GM21717 (cell line): ENCODE measurements at regions not wholly inside any gene's neighbourhood (a gene's known extent, or its start where the extent isn't known, plus 50 kb on each side); places are given as distances from the start of the nearest gene placed in this dataset.

Source experiments
- ATAC-seq: cut with Tn5 transposase; IDR thresholded peaks from one replicate; pipeline ENCODE4 v1.9.1; 2021; ENCODE audit warnings: mild to moderate bottlenecking, moderate library complexity; ENCODE audit not compliant: unreplicated experiment

DNA sequence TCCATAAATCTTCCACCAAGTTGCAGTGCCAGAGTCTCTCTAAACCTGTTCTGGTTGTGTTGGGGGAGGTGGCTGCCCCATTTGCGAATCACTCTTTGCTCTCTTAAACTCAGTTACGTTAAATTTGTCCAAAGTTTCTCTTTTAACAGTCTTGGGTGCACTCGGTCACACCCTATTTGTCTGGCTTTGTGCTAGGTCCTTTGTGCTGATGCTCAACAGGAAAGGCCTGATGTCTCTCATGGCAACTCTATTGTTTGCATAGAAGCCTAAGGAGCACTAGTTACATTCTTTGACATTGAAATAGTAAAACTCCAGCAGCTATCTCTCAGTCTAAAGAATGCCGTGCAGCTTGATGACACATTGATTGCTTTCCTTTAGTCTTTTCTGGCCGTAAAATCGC, 105.1 kb downstream of the TRMT11 start:
- ATAC-seq: no peak

DNA sequence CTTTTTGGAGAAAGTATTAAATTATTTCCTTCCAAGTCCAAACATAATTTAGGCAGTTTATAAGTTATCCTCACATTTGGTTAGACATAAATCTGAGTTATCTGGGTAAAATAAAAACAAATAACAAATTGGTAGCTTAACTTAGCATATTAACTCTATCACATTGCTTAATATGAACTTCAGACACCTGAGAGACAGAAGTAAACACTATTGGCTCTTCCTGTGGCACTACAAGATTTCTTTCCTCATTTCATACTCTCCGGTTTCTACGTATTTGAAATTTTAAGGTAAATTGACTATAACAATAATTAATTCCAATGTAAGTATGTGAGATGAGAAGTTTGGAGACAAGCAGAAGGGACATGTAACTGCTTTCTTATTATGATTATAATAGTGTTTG, 106.8 kb downstream of the TRMT11 start:
- ATAC-seq: no peak

DNA sequence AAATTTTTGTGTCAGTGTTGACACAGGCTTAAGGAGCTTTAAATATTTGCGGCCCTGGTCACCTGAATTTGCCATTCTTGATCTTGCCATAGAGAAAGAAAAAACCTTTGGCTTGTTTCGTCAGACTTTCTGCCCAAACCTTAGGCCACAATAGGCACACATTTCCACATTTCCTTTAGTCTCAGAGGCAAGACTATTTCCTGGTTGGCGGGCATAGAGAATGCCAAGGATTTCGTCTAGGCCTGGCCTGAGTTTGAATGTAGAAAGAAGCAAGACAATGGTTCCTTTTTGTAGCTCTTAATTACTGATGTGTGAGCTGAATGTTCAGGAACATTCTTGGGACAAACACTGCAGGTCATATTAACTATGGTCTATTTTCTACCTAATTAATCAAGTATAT, 108.1 kb downstream of the TRMT11 start:
- ATAC-seq: no peak

DNA sequence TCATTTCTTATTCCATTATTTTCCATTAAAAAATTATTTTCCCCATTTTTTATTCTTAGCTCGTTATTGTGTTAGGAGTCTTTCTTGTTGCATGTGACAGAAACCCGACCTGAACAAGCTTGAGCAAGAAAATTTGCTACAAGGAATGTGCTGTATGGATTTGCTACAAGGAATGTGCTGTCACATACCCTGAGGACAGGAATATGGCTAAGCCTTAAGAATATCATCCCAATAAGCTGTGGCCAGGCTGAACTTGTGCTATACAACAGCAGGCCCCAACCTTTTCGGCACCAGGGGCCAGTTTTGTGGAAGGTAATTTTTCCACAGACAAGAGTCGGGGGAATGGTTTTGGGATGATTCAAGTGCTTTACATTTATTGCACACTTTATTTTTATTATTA, 114.0 kb downstream of the TRMT11 start:
- ATAC-seq: no peak

DNA sequence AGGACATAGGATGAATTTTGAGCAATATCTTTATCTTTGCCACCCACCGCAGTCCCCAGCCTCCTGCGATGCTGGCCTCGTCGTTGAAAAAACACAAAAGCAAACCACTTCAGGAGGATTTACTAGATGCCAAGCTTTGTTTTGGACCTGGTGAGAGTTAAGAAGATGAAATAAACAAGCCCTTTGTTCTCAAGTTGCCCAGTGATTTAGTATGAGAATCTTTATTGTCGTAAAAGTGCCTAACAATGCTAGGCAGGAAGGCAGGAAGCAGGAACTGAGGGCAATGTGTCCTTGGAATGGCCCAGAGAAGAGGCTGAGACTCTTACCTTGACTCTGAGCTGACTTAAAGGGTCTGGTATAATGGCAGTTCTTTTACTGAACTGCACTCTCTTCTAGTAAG, 116.0 kb downstream of the TRMT11 start:
- ATAC-seq: no peak

DNA sequence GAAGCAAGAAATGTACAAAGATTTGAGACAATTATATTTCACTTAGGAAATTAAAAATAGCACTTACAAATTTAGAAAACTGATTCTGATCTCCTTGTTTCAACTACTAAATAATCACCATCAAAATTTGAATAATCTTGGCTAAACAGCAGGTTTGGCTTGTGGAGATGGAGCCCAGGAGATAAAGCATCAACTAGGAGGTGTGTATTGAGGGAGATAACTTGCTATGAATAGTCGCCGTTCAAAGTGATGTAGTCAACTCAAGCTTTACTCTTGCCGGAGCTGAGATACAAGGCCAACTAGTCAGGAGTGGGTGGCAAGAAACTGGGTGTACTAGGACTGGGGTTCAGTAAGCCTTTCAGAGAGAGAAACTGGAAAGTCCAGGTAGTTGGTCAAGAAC, 117.7 kb downstream of the TRMT11 start:
- ATAC-seq: no peak

DNA sequence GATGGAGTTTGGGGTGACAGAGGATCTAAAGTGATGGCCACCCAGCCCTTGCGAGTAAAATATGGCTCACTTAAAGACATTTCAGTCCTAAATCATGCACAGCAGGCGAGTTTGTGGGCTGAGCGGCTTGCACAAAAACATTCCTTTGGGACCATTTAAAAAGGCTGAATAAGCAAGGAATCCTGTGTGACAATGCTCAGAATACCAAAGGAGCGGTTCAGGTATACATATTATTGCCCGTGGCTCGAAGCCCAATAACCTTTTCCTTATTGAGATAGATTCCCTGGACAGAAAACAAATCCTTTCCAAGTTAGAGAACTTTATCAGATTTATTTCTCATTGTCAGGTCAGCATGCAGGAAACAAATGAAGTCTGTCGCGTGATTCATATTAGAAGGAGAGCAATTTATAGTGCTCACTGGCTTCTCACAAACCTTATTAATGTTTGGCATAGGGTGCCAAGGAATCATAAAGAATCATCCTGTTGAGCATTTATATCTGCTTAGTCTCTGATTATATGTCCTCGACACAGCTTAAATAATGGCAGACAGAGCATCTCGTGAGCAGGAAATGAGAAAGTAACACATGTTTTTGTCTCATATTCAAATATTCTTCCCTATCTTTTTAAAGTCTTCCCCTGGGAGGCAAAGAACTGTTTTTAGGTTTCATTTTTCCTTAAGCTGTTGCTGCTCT, 121.3 kb downstream of the TRMT11 start:
- no peak for ATAC-seq

DNA sequence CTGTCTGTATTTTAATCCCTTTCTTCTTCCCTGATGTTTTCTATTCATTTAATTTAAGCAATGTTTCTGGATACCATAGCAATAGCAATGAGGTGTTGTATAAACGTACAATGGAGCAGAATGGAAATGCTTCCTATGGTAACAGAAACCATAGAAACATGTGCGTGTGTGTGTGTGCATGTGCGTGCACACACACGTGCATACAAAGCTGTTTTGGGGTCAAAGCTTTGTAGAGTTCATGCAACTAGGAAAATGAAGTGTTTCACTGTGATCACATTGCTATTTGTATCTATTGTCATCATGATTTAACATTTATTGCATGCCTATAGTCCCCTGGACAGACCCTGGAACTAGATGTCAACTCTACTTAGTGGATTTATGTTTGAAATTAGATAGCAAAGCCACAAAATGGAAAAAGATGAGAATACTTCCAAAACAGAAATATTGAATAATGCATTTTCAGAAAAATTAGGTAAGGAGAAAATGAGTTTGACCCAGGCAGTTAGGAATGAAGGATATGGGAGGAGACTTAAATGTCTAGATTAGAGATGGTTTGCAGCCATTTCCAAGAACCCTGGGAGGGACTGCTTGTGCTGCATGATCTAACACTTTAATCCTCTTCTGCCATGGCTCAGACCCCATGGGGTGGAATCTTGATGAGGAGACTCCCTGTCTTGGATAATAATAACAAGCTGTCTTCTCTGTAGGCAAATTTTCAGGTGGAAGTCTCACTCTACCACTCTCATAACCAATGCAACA, 124.4 kb downstream of the TRMT11 start:
- ATAC-seq: no peak

DNA sequence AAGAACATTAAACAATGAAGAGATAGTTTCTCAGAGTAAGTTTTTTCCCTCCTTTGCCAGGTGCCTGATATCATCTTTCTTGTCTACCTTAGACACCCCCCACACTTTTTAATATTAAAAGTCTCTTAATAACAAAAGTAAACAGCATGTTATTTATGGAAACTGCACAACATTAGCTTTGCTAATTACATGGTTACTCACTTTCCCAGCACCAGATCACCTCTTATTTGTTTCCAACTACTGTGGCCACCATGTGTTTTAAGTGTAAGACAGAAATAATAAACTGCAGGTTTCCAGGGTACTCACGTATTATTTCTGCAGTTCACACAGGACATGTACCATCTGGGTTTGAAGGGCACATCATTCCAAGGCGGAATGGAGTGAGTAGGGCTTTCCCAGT, 125.0 kb downstream of the TRMT11 start:
- no peak for ATAC-seq

DNA sequence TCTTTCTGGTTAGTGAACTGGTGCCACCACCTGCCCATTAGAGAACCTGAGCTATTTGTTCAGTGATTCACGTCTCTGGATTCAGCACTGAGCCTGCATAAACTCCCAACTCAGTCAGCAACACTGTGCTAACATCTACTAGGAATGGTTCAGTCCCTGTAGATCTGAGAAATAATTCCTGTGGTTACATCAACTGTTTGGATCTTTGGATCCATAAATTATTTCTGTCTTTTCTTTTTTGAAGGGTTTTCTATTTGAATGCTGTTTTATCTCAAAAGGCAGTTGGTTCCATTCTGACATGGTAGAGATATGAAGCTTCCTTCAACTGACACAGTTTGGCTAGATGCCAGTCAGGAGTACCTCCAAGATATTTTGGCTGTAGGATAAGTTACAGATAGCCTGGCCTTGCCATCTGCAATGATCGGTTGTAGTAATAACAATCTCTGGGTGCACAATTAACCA, 125.9 kb downstream of the TRMT11 start:
- ATAC-seq: no peak

DNA sequence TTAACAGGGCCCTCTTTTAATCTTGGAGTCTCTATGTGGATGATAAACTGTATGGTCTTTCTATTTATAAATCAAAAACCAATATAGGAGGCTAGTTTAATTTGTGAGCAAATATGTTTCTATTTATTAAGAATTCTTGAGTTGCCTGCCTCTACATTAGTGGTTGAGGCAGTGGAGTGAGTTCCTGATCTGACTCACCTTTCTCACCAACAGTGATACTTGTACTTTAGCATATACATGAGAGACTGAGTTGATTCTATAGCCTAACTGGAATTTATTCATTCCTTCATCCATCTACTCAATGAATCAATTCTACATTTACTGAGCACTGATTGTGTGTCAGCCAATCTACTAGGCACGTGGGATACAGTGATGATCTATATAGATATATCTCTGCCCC, 126.9 kb downstream of the TRMT11 start:
- ATAC-seq: no peak

DNA sequence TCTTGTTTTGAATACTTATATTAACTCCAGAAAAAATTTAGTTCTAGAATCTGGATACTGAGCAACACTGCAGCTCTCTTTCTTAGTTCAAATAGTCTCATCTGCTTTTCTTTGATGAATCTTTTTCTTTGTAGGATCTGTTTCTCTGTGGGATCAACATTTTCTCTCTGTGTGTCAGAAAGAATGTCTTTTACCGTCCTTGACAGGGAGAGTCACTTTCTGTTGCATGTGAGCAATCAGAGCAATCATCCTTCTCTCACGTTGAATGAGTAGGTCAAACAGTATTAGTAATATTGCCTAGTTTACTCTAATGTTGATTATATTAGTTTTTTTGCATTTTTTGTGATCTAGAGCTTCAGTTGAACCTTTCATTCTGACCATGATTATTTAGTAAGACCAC, 130.9 kb downstream of the TRMT11 start:
- no peak for ATAC-seq

DNA sequence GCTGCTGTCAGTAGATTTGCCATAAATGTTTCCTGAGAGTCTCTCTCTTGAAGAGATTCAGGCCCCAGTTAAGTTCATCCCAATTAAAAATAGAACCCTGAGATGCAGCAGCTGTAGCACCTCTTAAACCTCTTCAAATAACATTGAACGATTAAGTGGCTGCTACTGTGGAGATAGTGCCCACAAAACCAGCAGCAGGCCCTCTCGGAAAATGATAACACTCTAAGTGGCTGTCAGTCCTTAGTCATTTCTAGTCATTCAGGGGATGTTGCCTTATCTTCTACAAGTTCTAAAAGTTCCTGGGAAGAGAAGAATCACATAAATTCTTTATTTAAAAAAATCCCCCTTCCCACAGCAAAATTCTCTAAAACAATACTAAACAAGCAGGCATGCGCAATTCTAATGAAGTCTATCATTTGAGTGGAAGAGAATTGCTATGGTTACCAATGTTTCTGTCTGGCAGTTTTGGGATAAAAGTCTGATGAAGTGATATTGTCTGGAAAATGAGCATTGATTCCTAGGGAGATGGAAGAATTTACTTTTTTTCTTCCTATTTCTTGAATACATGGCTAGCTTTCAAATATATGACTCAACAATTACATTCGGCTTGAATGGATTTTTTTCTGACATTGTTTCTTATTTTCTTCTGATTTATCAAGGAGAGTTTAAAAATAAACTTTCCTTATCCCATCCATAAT, 131.9 kb downstream of the TRMT11 start:
- ATAC-seq: no peak

DNA sequence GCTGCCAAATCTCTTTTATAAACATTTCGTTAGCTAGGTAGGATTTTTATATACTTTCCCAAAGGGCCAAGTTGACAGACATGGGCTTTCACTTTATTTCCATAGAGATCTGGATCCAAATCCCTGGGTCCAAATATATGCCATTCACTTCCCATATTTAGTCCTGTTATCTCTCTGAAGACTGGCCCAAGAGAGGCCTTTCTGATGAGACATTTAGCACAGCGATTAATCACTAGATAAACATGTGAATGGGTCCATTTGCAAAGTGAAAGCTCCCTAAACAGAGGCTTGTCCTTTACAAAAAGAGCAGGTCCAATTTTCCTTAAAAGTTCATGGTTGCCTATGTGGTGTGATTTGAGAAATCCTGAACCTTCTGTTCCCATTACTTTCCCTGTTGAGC, 132.6 kb downstream of the TRMT11 start:
- no peak for ATAC-seq

DNA sequence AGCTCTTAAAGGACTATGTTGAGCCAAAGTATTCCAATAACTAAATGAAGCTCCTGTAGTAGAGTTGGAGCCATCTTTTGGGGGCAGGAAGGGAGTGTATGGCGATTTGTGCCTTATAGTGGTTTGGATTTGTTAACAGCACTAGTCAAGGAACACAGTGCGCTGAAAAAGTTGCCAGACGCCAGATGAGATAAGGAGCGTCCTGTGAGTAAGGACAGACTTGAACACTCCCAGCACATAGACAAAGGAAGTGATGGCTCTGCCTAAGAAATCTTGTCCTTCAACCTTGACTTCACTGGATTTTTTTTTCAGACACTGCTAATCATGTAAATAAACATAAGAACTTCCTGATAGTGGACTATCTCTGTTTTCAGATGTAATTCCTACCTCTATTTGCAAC, 136.9 kb downstream of the TRMT11 start:
- no peak for ATAC-seq

DNA sequence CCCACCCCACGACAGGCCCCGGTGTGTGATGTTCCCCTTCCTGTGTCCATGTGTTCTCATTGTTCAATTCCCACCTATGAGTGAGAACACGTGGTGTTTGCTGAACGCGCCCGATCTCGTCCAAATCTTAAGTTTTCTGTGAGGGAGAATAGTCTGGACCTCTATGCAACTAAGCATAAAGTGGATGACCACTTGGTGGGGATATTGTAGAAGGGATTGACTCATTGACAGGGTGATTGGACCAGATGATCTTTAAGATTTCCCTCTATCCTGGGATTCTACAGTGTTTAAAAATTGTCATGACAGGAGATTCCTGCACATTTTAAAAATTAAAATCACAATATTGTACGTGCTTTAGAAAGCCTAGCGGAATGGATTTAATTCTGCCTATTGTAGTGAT, 141.3 kb downstream of the TRMT11 start:
- ATAC-seq: no peak

DNA sequence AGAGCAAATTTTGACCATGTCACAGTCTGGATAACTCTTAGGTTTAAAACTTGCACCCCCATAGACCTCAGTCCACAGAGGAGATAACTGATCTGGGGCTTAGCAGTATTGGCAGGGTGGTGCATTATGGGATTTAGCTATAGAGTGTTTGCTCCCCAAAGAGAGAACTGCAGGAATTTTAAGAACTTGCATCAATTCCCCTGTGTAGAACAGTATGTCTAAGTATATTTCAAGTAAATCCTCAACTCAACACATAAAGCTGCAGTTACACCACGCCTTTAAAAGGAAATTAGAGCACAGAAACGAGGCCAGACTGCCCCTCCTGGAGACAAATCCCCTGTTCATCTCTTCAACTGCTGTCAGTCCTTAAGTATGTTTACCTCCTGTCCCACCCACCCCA, 144.9 kb downstream of the TRMT11 start:
- no peak for ATAC-seq

DNA sequence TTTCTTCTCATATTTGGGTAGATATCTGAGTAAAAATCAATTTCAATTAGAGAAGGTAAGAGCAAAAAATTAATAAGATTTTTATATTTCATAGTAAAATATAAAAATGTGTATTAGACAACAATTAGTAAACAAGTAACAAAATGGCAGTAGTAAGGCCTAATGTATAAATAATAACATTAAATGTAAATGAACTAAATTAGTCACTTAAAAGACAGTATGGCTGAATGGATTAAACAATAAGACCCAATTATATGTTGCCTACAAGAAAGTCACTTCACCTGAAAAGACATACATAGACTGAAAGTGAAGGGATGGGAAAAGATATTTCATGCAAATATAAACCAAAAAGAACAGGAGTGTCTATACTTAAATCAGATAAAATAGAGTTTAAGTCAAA, 147.6 kb downstream of the TRMT11 start:
- no peak for ATAC-seq

DNA sequence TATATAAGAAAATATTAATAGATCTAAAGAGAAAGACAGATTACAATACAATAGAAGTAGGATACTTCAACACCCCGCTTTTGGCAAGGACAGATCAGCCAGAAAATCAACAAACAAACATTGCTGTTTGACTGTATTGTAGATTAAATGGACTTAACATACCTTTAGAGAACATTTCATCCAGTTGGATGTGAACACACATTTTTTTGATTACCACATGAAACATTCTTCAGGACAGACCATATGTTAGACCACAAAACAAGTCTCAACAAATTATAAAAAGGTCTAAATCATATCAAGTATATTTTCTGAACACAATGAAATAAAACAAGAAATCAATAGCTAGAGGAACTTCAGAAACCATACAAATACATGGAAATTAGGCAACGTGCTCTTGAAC, 148.2 kb downstream of the TRMT11 start:
- no peak for ATAC-seq

DNA sequence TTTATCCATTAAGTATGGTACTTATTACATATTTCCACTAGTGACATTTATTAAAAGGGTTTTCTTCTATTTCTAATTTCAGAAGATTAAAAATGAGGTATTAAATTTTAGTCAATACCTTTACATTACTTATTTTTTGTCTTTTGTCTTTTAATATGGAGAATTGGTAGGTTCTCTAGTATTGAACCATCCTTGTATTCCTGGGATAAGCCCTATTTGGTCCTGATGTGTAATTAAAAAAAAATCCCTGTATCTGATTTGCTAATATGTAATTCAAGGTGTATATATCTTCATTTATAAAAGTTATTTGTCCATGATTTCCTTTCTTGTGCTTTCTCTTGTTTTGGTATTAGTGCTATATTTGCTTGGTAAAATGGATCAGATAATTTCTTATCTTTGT, 153.7 kb downstream of the TRMT11 start:
- no peak for ATAC-seq

DNA sequence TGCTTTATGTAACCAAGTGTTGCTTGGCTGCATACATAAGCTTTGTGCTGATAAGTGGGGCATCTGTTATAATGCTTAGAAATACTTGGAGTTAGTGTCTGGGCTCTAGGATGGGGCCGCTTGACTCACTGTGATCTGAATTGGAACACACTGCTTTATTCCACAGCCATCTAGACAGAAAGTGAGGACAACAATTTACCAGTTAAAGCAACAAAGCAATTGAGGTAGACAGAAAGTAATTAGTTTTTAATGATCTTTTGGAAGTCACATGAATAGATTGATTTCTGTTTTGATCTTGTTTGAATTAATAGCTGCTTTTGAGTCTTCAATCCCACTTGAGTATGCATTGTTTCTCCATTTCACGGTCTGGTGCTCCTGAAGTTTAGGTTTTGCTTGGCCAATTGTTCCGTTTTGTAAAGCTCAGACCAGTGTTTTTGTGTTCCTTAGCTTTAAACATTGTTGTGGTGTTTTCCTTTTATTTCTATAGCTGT, 157.5 kb downstream of the TRMT11 start:
- ATAC-seq: no peak

DNA sequence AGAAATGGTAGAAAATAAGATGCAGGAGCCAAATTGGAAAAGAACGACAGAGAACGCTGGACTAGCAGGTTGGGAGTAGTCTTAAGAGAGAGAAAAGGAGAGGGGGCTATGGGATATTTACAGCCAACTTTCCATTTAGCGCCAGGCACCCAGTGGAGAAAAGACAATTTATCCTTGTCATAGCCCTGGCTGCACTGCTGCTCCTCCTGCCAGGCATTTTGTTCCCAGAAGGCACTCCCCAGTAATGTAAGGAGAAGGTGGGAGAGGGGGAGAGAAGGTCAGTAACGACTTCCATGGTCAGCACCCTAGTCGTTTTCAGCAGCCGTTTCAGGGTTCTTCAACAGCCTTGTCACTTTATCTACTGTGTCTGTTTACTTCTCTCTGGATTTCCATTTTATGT, 159.0 kb downstream of the TRMT11 start:
- no peak for ATAC-seq
